Activated CD4-positive, alpha-beta T cell treated with anti-CD3 and anti-CD28 coated beads, Interleukin-2, amount 10 ng/mL, durations not matched to agents 24 days and 14 days (primary cell): ENCODE measurements at regions not wholly inside any gene's neighbourhood (a gene's known extent, or its start where the extent isn't known, plus 50 kb on each side); places are given as distances from the start of the nearest gene placed in this dataset.
"Not testable (repeated sequence)": the region's sequence is repeated elsewhere in the genome, so short reads cannot be mapped to it uniquely, and the experiment has no call there.

Source experiments
- DNase-seq: peaks from one replicate; pipeline ENCODE4 v3.0.0; 2022
- H3K27ac Mint-ChIP-seq: one replicate; pipeline ENCODE4 v1.8.0; 2022; ENCODE audit warnings: mild to moderate bottlenecking, mixed read lengths
- H3K27me3 Mint-ChIP-seq: one replicate; pipeline ENCODE4 v1.8.0; 2022; ENCODE audit warnings: mixed read lengths
- H3K36me3 Mint-ChIP-seq: one replicate; pipeline ENCODE4 v1.8.0; 2022; ENCODE audit warnings: low read depth, mild to moderate bottlenecking, mixed read lengths
- H3K4me1 Mint-ChIP-seq: one replicate; pipeline ENCODE4 v1.8.0; 2021; ENCODE audit warnings: mixed read lengths
- H3K4me3 Mint-ChIP-seq: one replicate; pipeline ENCODE4 v1.8.0; 2022; ENCODE audit warnings: mild to moderate bottlenecking, moderate library complexity, mixed read lengths
- H3K9me3 Mint-ChIP-seq: one replicate; pipeline ENCODE4 v1.8.0; 2021; ENCODE audit warnings: mixed read lengths
- intact Hi-C: fragments of 100-400 bp; cut with micrococcal nuclease; formaldehyde crosslinking; loops from one replicate; pipeline ENCODE4 v1.15.1; 2023

GRCh38 chr17:72192800-72193192 is 72.0 kb downstream of the SOX9 start:
- intact Hi-C loops: no loop called here
- H3K4me1 Mint-ChIP-seq: no peaks in the 10 kb centered on the region
- DNase-seq: no peak
- peaks cover 12% of the 10 kb centered on the region for H3K9me3 Mint-ChIP-seq
- H3K27me3 Mint-ChIP-seq: no peaks in the 10 kb centered on the region
- H3K36me3 Mint-ChIP-seq: no peaks in the 10 kb centered on the region
- H3K27ac Mint-ChIP-seq: no peak overlapping the region
- H3K4me3 Mint-ChIP-seq: no peak overlapping the region

- no peak for DNase-seq
- H3K36me3 Mint-ChIP-seq: no peaks in the 10 kb centered on the region
- peaks cover 12% of the 10 kb centered on the region for H3K9me3 Mint-ChIP-seq
- H3K27me3 Mint-ChIP-seq: no peaks in the 10 kb centered on the region
- intact Hi-C loops: no loop called here
- no peak overlapping the region for H3K4me3 Mint-ChIP-seq
- no peak overlapping the region for H3K27ac Mint-ChIP-seq
- H3K4me1 Mint-ChIP-seq: no peaks in the 10 kb centered on the region
These were observed 72.7 kb downstream of the SOX9 start for GRCh38 chr17:72193391-72194106.

GRCh38 chr17:72194107-72194440 is 73.3 kb downstream of the SOX9 start:
- DNase-seq, H3K4me1 Mint-ChIP-seq, intact Hi-C loops, H3K4me3 Mint-ChIP-seq, H3K27me3 Mint-ChIP-seq, H3K36me3 Mint-ChIP-seq, H3K27ac Mint-ChIP-seq: not testable (repeated sequence)
- H3K9me3 Mint-ChIP-seq: peaks cover 12% of the 10 kb centered on the region

GRCh38 chr17:72199256-72199655 is 78.4 kb downstream of the SOX9 start:
- Mint-ChIP-seq H3K4me1 (no peaks in the 10 kb centered on the region), H3K36me3 (no peaks in the 10 kb centered on the region), H3K27me3 (no peaks in the 10 kb centered on the region), H3K4me3 (no peak overlapping the region), H3K9me3 (peaks cover 7% of the 10 kb centered on the region), H3K27ac (no peak overlapping the region)
- no peak for DNase-seq
- intact Hi-C loops: no loop called here

- intact Hi-C loops: no loop called here
- H3K9me3 Mint-ChIP-seq: no peaks in the 10 kb centered on the region
- DNase-seq: no peak
- H3K4me3 Mint-ChIP-seq: no peak overlapping the region
- H3K36me3 Mint-ChIP-seq: no peaks in the 10 kb centered on the region
- no peak overlapping the region for H3K27ac Mint-ChIP-seq
- H3K4me1 Mint-ChIP-seq: no peaks in the 10 kb centered on the region
- H3K27me3 Mint-ChIP-seq: no peaks in the 10 kb centered on the region
These were observed 83.9 kb downstream of the SOX9 start for GRCh38 chr17:72204742-72205141.

GRCh38 chr17:72205357-72205756 is 84.5 kb downstream of the SOX9 start:
- no peaks in the 10 kb centered on the region for H3K9me3 Mint-ChIP-seq
- no peaks in the 10 kb centered on the region for H3K4me1 Mint-ChIP-seq
- no peak overlapping the region for H3K4me3 Mint-ChIP-seq
- no peak for DNase-seq
- no peak overlapping the region for H3K27ac Mint-ChIP-seq
- no peaks in the 10 kb centered on the region for H3K36me3 Mint-ChIP-seq
- intact Hi-C loops: no loop called here
- no peaks in the 10 kb centered on the region for H3K27me3 Mint-ChIP-seq

- H3K36me3 Mint-ChIP-seq: no peaks in the 10 kb centered on the region
- H3K27me3 Mint-ChIP-seq: no peaks in the 10 kb centered on the region
- intact Hi-C loops: no loop called here
These were observed 85.0 kb downstream of the SOX9 start for GRCh38 chr17:72205822-72206221.

GRCh38 chr17:72206376-72206775 is 85.6 kb downstream of the SOX9 start:
- no peaks in the 10 kb centered on the region for H3K4me1 Mint-ChIP-seq
- DNase-seq: no peak
- intact Hi-C loops: no loop called here
- H3K9me3 Mint-ChIP-seq: no peaks in the 10 kb centered on the region
- no peaks in the 10 kb centered on the region for H3K36me3 Mint-ChIP-seq
- H3K4me3 Mint-ChIP-seq: no peak overlapping the region
- H3K27me3 Mint-ChIP-seq: no peaks in the 10 kb centered on the region
- H3K27ac Mint-ChIP-seq: no peak overlapping the region

More at GRCh38 chr17:72205822-72206221, 85.0 kb downstream of the SOX9 start:
- Mint-ChIP-seq H3K27ac (no peak overlapping the region), H3K4me1 (no peaks in the 10 kb centered on the region), H3K4me3 (no peak overlapping the region), H3K9me3 (no peaks in the 10 kb centered on the region)
- no peak for DNase-seq

GRCh38 chr17:72208832-72209231 is 88.0 kb downstream of the SOX9 start:
- intact Hi-C loops: no loop called here
- H3K9me3 Mint-ChIP-seq: no peaks in the 10 kb centered on the region
- H3K27me3 Mint-ChIP-seq: no peaks in the 10 kb centered on the region
- DNase-seq: no peak
- no peaks in the 10 kb centered on the region for H3K4me1 Mint-ChIP-seq
- no peak overlapping the region for H3K27ac Mint-ChIP-seq
- H3K4me3 Mint-ChIP-seq: no peak overlapping the region
- H3K36me3 Mint-ChIP-seq: no peaks in the 10 kb centered on the region

GRCh38 chr17:72212041-72212440 is 91.2 kb downstream of the SOX9 start:
- Mint-ChIP-seq H3K4me1 (no peaks in the 10 kb centered on the region), H3K27me3 (no peaks in the 10 kb centered on the region), H3K27ac (no peak overlapping the region), H3K9me3 (no peaks in the 10 kb centered on the region), H3K36me3 (no peaks in the 10 kb centered on the region), H3K4me3 (no peak overlapping the region)
- intact Hi-C loops: no loop called here
- DNase-seq: no peak

- H3K27ac Mint-ChIP-seq: no peak overlapping the region
- no peak overlapping the region for H3K4me3 Mint-ChIP-seq
- no peaks in the 10 kb centered on the region for H3K36me3 Mint-ChIP-seq
- no peaks in the 10 kb centered on the region for H3K4me1 Mint-ChIP-seq
- intact Hi-C loops: no loop called here
- peaks cover 18% of the 10 kb centered on the region for H3K27me3 Mint-ChIP-seq
- H3K9me3 Mint-ChIP-seq: no peaks in the 10 kb centered on the region
- DNase-seq: no peak
These were observed 94.7 kb downstream of the SOX9 start for GRCh38 chr17:72215490-72215889.

GRCh38 chr17:72215928-72216327 is 95.1 kb downstream of the SOX9 start:
- no peak for DNase-seq
- H3K4me1 Mint-ChIP-seq: no peaks in the 10 kb centered on the region
- H3K36me3 Mint-ChIP-seq: no peaks in the 10 kb centered on the region
- no peaks in the 10 kb centered on the region for H3K9me3 Mint-ChIP-seq
- H3K27me3 Mint-ChIP-seq: peaks cover 23% of the 10 kb centered on the region
- no peak overlapping the region for H3K4me3 Mint-ChIP-seq
- intact Hi-C loops: no loop called here
- H3K27ac Mint-ChIP-seq: no peak overlapping the region

GRCh38 chr17:72219137-72219823 is 98.5 kb downstream of the SOX9 start:
- no peaks in the 10 kb centered on the region for H3K9me3 Mint-ChIP-seq
- DNase-seq: no peak
- no peaks in the 10 kb centered on the region for H3K4me1 Mint-ChIP-seq
- no peak overlapping the region for H3K4me3 Mint-ChIP-seq
- H3K36me3 Mint-ChIP-seq: no peaks in the 10 kb centered on the region
- peaks cover 24% of the 10 kb centered on the region for H3K27me3 Mint-ChIP-seq
- intact Hi-C loops: no loop called here
- no peak overlapping the region for H3K27ac Mint-ChIP-seq

- Mint-ChIP-seq H3K27me3 (peaks cover 24% of the 10 kb centered on the region), H3K9me3 (no peaks in the 10 kb centered on the region), H3K36me3 (no peaks in the 10 kb centered on the region), H3K4me1 (no peaks in the 10 kb centered on the region), H3K27ac (no peak overlapping the region), H3K4me3 (no peak overlapping the region)
- intact Hi-C loops: no loop called here
- DNase-seq: no peak
These were observed 99.1 kb downstream of the SOX9 start for GRCh38 chr17:72219824-72220493.
